GM18909 (cell line): ENCODE measurements at regions not wholly inside any gene's neighbourhood (a gene's known extent, or its start where the extent isn't known, plus 50 kb on each side); places are given as distances from the start of the nearest gene placed in this dataset.
"Not testable (repeated sequence)": the region's sequence is repeated elsewhere in the genome, so short reads cannot be mapped to it uniquely, and the experiment has no call there.

Experiments
- ATAC-seq: cut with Tn5 transposase; IDR thresholded peaks from one replicate; pipeline ENCODE4 v1.9.1; 2021; ENCODE audit warnings: mild to moderate bottlenecking; ENCODE audit not compliant: unreplicated experiment, poor library complexity

GRCh38 chr18:67145586-67146292, 370.8 kb downstream of the DSEL start:
- ATAC-seq: no peak

GRCh38 chr18:67144329-67144728, 372.2 kb downstream of the DSEL start:
- ATAC-seq: no peak

GRCh38 chr18:67143028-67143427, 373.5 kb downstream of the DSEL start:
- ATAC-seq: no peak

- no peak for ATAC-seq
Measured at GRCh38 chr18:67142604-67143003, 373.9 kb downstream of the DSEL start.

- no peak for ATAC-seq
Measured at GRCh38 chr18:67140495-67140894, 376.0 kb downstream of the DSEL start.

GRCh38 chr18:67139899-67140298, 376.6 kb downstream of the DSEL start:
- ATAC-seq: no peak

- ATAC-seq: no peak
Measured at GRCh38 chr18:67135981-67136380, 380.5 kb downstream of the DSEL start.

GRCh38 chr18:67134911-67135310, 381.6 kb downstream of the DSEL start:
- no peak for ATAC-seq

GRCh38 chr18:67133669-67134068, 382.9 kb downstream of the DSEL start:
- no peak for ATAC-seq

GRCh38 chr18:67132919-67133318, 383.6 kb downstream of the DSEL start:
- ATAC-seq: no peak

- no peak for ATAC-seq
Measured at GRCh38 chr18:67131498-67131897, 385.0 kb downstream of the DSEL start.

GRCh38 chr18:67126751-67127150, 389.8 kb downstream of the DSEL start:
- not testable (repeated sequence) for ATAC-seq

- ATAC-seq: no peak
Measured at GRCh38 chr18:67123901-67124300, 392.6 kb downstream of the DSEL start.

GRCh38 chr18:67117804-67118203, 398.7 kb downstream of the DSEL start:
- no peak for ATAC-seq

- ATAC-seq: no peak
Measured at GRCh38 chr18:67109535-67109934, 407.0 kb downstream of the DSEL start.

- ATAC-seq: no peak
Measured at GRCh38 chr18:67108894-67109293, 407.6 kb downstream of the DSEL start.

GRCh38 chr18:67104700-67105284, 411.7 kb downstream of the DSEL start:
- ATAC-seq: peak; percentile 85

- ATAC-seq: no peak
Measured at GRCh38 chr18:67094123-67094522, 422.4 kb downstream of the DSEL start.

GRCh38 chr18:67092141-67092540, 424.4 kb downstream of the DSEL start:
- no peak for ATAC-seq

GRCh38 chr18:67081482-67082211, 434.9 kb downstream of the DSEL start:
- no peak for ATAC-seq

- no peak for ATAC-seq
Measured at GRCh38 chr18:67080601-67081000, 435.9 kb downstream of the DSEL start.

GRCh38 chr18:67074309-67074708, 442.2 kb downstream of the DSEL start:
- ATAC-seq: no peak
